ENCODE measurements at regions not wholly inside any gene's neighbourhood (a gene's known extent, or its start where the extent isn't known, plus 50 kb on each side); places are given as distances from the start of the nearest gene placed in this dataset.

DNA sequence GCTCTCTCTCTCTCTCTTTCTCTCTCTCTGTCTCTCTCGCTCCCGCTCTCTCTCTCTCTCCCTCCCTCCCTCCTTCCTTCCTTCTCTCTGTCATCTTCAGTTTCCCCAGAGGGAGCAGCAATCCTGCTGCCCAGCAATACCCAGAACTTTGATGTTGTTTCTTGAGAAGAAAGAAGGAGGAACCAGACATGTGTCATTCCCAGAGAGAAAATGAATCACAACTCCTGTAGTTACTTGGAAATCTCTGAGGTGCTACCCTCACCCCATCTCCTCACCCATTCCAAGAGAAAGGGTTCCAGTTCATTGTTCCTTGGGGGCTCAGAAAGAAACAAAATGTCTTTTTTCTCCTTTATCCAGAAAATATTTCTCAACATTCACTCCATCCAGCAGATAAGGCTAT is 449.1 kb downstream of the TNS1 start:
- TF ChIP-seq, protein P1, sequence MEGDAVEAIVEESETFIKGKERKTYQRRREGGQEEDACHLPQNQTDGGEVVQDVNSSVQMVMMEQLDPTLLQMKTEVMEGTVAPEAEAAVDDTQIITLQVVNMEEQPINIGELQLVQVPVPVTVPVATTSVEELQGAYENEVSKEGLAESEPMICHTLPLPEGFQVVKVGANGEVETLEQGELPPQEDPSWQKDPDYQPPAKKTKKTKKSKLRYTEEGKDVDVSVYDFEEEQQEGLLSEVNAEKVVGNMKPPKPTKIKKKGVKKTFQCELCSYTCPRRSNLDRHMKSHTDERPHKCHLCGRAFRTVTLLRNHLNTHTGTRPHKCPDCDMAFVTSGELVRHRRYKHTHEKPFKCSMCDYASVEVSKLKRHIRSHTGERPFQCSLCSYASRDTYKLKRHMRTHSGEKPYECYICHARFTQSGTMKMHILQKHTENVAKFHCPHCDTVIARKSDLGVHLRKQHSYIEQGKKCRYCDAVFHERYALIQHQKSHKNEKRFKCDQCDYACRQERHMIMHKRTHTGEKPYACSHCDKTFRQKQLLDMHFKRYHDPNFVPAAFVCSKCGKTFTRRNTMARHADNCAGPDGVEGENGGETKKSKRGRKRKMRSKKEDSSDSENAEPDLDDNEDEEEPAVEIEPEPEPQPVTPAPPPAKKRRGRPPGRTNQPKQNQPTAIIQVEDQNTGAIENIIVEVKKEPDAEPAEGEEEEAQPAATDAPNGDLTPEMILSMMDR (conservative IDR thresholded peaks at IDR 0.05; ENCODE audit: low read depth, low read length), result no peak
- DNase-seq (ENCODE audit: low read depth), result no peak

DNA sequence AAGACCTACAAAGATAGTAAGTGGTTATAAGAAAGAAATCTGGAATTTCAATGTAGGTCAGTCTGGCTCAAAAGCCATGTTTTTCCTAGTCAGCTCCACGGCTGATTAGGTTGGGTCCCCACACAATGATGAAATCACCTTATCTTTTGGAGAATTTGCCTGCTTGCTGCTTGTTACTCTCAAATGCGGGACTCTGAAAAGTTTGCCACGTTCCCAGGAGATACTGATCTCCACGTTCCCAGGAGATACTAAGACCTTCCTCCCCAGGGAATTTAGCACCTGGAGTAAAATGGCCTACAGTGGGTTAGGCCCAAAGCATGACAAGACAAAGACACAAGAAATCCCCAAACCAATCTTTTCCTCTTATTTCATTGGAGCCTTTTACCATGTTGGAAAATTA is 449.6 kb downstream of the TNS1 start:
- TF ChIP-seq, protein P1 (conservative IDR thresholded peaks at IDR 0.05; ENCODE audit: low read depth, low read length), result no peak
- H3K4me3 ChIP-seq (ENCODE audit: low read length), result no peak overlapping the region

More for the DNA sequence above, 449.1 kb downstream of the TNS1 start:
- no peak overlapping the region for H3K4me3 ChIP-seq (ENCODE audit: low read length)

DNA sequence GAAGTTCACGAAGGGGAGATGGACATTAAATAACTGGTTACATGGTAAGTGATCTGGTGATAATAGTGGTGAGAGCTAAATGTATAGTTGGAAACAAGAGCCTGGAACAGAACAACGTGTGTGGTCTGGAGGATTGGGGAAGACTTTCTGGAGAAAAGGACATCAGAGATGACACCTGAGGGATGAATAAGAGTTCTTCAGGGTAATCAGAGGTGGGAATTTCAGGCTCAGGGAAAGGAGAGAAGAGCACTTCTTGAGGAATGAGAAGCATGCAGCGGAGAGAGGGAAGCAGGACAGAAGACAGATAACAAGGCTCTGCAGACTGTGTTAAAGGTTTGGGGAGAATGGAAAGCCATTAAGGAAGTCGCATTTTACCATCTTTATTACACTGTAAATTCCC is 450.7 kb downstream of the TNS1 start:
- no peak overlapping the region for H3K4me3 ChIP-seq (ENCODE audit: low read length)
- TF ChIP-seq, protein P1 (conservative IDR thresholded peaks at IDR 0.05; ENCODE audit: low read depth, low read length), result no peak
- no peak for DNase-seq (ENCODE audit: low read depth)

More for the DNA sequence above, 449.6 kb downstream of the TNS1 start:
- DNase-seq (ENCODE audit: low read depth), result no peak

DNA sequence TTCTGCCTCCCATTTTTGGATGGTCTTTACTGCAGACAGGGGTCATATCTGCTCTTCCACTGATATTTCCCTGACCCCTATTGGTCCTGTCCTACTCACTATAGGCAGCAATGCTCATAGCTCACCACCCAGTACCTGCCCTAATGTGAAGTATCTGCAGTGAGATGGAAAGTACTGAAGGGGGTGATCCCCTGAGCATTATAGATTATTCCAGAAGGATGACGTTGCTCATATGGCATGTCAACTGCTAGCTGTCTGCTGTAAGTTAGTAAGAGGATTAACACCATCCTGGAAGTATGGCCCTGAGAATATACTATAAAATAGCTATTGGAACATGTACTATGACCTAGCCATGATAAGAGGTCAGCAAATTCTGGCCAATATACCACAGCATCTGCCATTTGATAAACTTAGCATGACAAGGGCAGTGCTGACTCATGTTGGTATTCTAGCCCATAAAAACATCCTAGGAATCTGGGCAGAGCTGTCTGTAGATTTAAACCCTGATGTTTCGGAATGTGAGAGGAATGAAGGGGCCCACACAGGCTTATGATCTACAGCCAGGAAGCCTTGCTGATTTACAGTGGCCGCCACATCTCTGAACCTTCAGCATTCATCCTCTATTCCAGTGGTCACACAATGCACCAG is 451.4 kb downstream of the TNS1 start:
- TF ChIP-seq, protein P1 (conservative IDR thresholded peaks at IDR 0.05; ENCODE audit: low read depth, low read length), result no peak
- no peak overlapping the region for H3K4me3 ChIP-seq (ENCODE audit: low read length)
- peak; percentile 92 for DNase-seq (ENCODE audit: low read depth)

DNA sequence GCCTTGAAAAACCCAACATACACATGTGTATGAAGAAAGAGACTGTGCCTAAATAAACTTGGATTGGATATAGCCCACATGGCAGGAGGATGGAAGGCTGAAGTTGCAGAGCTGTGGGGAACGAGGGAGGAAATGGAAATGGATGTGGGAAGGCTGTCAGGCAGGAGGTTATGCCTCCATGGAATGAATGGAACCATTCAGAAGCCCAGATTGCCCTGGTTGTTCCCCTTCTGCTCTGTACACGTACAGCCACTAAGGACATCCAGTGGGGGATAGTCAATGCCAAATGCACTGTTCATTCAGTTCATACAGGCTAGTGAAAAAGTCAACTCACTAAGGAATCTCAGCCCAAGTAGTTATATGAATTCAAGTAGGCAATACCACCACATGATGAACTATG is 463.7 kb downstream of the TNS1 start:
- TF ChIP-seq, protein P1 (conservative IDR thresholded peaks at IDR 0.05; ENCODE audit: low read depth, low read length), result no peak
- no peak for DNase-seq (ENCODE audit: low read depth)
- no peak overlapping the region for H3K4me3 ChIP-seq (ENCODE audit: low read length)

DNA sequence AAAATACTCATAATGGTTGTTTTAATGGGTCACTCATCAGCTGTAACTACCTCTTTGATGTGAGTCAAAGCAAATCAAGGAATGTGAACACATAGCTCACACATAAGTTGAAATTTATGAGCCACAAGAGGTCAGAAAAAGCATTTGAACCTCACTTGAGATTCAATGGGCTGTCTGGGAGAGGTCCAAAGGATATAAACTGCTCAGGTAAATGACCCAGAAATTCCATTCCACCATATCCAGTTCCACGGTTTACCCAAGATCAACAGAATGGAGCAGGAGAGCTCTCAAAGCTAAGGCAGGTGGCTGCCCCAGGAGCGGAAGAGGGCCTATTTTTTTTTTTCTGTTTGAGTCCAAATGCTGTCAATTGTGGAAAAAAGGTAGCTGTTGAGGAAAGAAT is 464.1 kb downstream of the TNS1 start:
- TF ChIP-seq, protein P1 (conservative IDR thresholded peaks at IDR 0.05; ENCODE audit: low read depth, low read length), result no peak
- no peak overlapping the region for H3K4me3 ChIP-seq (ENCODE audit: low read length)
- DNase-seq (ENCODE audit: low read depth), result peak; percentile 9

DNA sequence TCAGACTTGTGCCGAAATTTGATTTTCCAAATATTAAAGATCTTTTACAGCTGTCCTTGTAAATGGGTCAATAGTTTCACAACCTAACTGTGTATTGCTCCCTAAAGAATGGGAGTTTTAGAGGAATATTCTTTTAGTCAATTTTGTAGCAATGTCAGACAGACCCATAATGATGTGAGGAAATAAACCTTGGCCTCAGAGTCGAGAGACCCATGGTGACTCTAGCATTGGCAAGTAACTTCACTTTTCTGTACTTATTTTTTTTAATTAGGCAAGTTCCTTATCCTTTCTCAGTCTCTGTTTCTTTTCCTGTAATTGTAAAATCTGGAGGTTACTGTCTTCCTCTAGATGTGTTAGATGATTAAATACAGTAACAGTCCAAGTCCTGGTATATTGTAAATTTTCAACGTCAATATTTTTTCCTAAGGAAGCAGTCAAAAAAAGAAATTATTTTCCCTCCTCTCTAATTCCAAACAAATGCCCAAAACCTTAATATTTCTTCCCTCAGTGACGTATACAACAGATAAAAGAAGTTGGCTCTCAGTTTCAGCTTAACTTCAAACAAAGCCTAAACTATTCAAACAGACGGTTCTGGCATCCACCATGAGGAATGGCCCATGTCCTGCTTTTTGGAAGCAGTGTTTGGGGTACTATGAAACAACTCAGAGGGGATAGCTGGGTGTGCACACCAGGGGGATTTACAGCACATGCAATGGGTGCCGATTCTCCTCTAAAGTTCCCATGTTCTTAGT is 466.7 kb downstream of the TNS1 start:
- TF ChIP-seq, protein P1 (conservative IDR thresholded peaks at IDR 0.05; ENCODE audit: low read depth, low read length), result no peak
- H3K4me3 ChIP-seq (ENCODE audit: low read length), result no peak overlapping the region
- DNase-seq (ENCODE audit: low read depth), result no peak

All from retinal pigment epithelial cell (primary cell).